ENCODE measurements at regions not wholly inside any gene's neighbourhood (a gene's known extent, or its start where the extent isn't known, plus 50 kb on each side); places are given as distances from the start of the nearest gene placed in this dataset.

- no peak for TF ChIP-seq CTCF (IDR thresholded peaks at IDR 0.05; ENCODE audit: unreplicated experiment)
- peaks cover 55% of the 10 kb centered on the region for H3K9me3 Mint-ChIP-seq
These were observed 736.7 kb upstream of the INTU start for GRCh38 chr4:126895988-126896570.

GRCh38 chr4:126897038-126897437 lies 735.7 kb upstream of the INTU start:
- peaks cover 3% of the 10 kb centered on the region for H3K4me1 Mint-ChIP-seq

More at GRCh38 chr4:126895988-126896570, 736.7 kb upstream of the INTU start:
- DNase-seq (ENCODE audit: low spot score in 2 of 2, unreplicated experiment in 2 of 2), result no peak
- H3K27ac Mint-ChIP-seq, result no peak overlapping the region
- H3K4me3 Mint-ChIP-seq, result no peak overlapping the region
- H3K36me3 Mint-ChIP-seq, result peaks cover 2% of the 10 kb centered on the region
- H3K27me3 Mint-ChIP-seq (ENCODE audit: low read depth), result no peaks in the 10 kb centered on the region
- peaks cover 5% of the 10 kb centered on the region for H3K4me1 Mint-ChIP-seq

GRCh38 chr4:126898815-126899214 lies 733.9 kb upstream of the INTU start:
- Mint-ChIP-seq H3K27me3 (ENCODE audit: low read depth) (no peaks in the 10 kb centered on the region), H3K4me1 (peaks cover 3% of the 10 kb centered on the region), H3K9me3 (peaks cover 43% of the 10 kb centered on the region), H3K4me3 (no peak overlapping the region), H3K27ac (no peak overlapping the region), H3K36me3 (peaks cover 2% of the 10 kb centered on the region)
- no peak for DNase-seq (ENCODE audit: low spot score in 2 of 2, unreplicated experiment in 2 of 2)
- no peak for TF ChIP-seq CTCF (IDR thresholded peaks at IDR 0.05; ENCODE audit: unreplicated experiment)

More at GRCh38 chr4:126897038-126897437, 735.7 kb upstream of the INTU start:
- no peak for TF ChIP-seq CTCF (IDR thresholded peaks at IDR 0.05; ENCODE audit: unreplicated experiment)
- Mint-ChIP-seq H3K27ac (no peak overlapping the region), H3K4me3 (no peak overlapping the region), H3K36me3 (peaks cover 2% of the 10 kb centered on the region), H3K27me3 (ENCODE audit: low read depth) (no peaks in the 10 kb centered on the region), H3K9me3 (peaks cover 55% of the 10 kb centered on the region)
- no peak for DNase-seq (ENCODE audit: low spot score in 2 of 2, unreplicated experiment in 2 of 2)

- Mint-ChIP-seq H3K27ac (no peak overlapping the region), H3K27me3 (ENCODE audit: low read depth) (no peaks in the 10 kb centered on the region), H3K36me3 (peaks cover 2% of the 10 kb centered on the region), H3K4me1 (peaks cover 3% of the 10 kb centered on the region), H3K9me3 (peaks cover 39% of the 10 kb centered on the region), H3K4me3 (no peak overlapping the region)
- no peak for TF ChIP-seq CTCF (IDR thresholded peaks at IDR 0.05; ENCODE audit: unreplicated experiment)
- DNase-seq (ENCODE audit: low spot score in 2 of 2, unreplicated experiment in 2 of 2), result no peak
These were observed 733.4 kb upstream of the INTU start for GRCh38 chr4:126899331-126899801.

GRCh38 chr4:126906466-126906865 lies 726.3 kb upstream of the INTU start:
- no peak for DNase-seq (ENCODE audit: low spot score in 2 of 2, unreplicated experiment in 2 of 2)
- no peak overlapping the region for H3K27ac Mint-ChIP-seq
- no peaks in the 10 kb centered on the region for H3K36me3 Mint-ChIP-seq
- H3K27me3 Mint-ChIP-seq (ENCODE audit: low read depth), result no peaks in the 10 kb centered on the region
- H3K9me3 Mint-ChIP-seq, result peaks cover 4% of the 10 kb centered on the region
- H3K4me1 Mint-ChIP-seq, result no peaks in the 10 kb centered on the region
- H3K4me3 Mint-ChIP-seq, result no peak overlapping the region
- TF ChIP-seq CTCF (IDR thresholded peaks at IDR 0.05; ENCODE audit: unreplicated experiment), result no peak
